T-helper 9 cell (primary cell): ENCODE measurements at regions not wholly inside any gene's neighbourhood (a gene's known extent, or its start where the extent isn't known, plus 50 kb on each side); places are given as distances from the start of the nearest gene placed in this dataset.

Source experiments
- DNase-seq: peaks from one replicate; pipeline ENCODE4 v3.0.0-alpha.2; 2020

GRCh38 chr15:39465843-39466749 is 114.8 kb upstream of the THBS1 start:
- DNase-seq = no peak

GRCh38 chr15:39466750-39467105 is 114.2 kb upstream of the THBS1 start:
- DNase-seq = no peak

GRCh38 chr15:39468331-39468730 is 112.5 kb upstream of the THBS1 start:
- no peak for DNase-seq

DNA sequence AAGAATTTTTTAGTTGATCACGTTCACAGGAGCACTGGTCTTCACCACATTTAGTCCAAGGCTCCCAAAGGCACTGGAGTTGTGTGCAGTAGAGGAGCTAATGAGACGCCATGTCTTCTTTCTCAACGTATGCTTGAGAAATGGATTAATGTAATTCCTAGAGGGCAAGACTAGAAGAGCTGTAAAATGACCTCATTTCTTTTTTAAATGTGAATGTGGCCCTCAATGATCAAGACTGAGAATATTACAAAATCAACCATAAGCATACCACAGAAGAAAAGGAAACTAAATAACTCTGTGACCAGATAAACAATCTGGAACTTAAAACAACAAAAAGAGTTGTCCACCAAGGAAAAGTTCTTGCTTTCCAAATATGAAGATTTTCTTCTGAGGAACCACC is 112.1 kb upstream of the THBS1 start:
- DNase-seq = no peak

- no peak for DNase-seq
These were observed 108.9 kb upstream of the THBS1 start for GRCh38 chr15:39471785-39472574.

DNA sequence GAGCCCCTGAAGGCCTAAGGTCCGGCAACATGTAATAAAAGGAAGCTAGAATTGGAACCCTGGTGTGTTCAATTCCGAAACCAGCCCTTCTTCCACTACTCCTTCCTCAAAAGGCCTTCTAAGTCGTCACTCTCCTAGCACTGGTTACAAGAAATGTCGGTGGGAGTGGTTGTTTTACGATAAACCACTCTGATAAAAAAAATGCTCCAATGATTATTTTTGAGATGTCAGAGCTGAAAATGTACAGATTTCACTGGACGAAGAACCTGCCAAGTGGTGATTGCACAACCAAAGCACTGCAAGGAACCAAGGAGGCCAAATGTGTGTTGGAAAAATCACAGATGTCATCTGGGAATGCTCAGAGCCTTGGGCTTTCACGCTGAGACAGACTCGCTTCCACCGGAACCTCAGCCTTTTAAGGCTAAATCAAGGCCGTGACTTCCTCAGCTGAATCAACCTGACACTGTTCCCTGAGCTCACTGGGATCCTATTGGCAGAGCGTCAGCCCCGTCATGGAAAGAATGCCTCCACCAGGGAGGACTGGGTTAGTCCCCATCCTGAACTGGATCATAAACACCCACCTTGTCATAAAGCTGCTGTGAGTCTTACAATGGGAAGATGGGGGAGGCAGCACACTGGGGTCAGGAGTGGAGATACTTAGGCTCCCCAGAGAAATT is 108.1 kb upstream of the THBS1 start:
- DNase-seq = no peak

GRCh38 chr15:39473298-39473947 is 107.5 kb upstream of the THBS1 start:
- no peak for DNase-seq

DNA sequence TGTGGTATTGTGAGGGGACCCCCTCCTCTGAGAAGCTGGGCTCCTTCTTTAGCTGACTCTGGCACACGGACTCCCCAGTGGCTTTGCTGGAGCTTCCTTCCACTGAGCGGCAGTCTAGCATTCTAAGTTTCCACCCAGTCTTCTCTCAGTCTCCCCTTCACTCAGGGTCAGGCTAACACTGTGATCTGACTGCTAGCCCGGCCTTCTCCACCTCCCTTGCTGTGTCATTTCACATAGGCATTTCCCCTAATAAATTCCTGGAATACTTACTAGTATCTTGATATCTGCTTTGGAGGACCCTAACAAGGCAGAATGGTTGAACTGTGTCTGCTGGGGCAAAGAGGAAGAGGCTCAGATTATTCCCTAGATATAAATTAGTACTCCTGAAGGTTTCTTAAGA is 106.2 kb upstream of the THBS1 start:
- DNase-seq = no peak

- DNase-seq = no peak
These were observed 101.9 kb upstream of the THBS1 start for GRCh38 chr15:39478996-39479395.

DNA sequence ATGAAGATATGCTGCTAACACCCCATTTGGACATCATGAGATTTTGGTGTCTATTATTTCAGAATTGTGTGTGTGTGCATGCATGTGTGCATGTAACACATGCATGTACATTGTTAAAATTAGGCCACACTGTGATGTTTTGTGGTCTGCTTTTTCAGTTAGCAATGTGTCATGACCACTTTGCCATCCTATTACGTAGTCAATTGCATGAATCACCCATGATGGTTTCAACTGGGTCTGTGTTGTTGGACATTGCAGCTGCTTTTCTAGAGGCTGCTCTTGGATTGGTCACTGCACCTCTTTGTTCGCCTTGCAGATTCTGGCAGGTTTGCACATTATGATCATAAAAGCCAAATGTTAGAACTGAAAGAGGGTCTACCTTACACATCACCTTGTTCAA is 101.0 kb upstream of the THBS1 start:
- no peak for DNase-seq

DNA sequence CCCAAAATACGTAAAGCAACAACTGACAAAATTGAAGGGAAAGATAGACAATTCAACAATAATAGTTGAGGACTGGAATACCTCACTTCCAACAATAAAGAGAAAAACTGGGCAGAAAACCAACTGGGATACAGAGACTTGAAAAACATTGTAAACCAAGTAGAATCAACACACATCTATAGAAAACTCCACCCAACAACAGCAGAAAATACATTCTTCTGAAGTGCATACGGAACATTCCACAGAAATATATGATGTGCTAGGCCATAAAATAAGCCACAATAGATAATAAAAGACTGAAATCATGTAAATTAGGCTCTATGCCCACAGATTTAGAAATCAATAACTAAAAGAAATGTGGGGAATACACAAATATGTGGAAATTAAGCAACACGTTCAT is 98.4 kb upstream of the THBS1 start:
- DNase-seq = no peak

- DNase-seq = no peak
These were observed 94.0 kb upstream of the THBS1 start for GRCh38 chr15:39486621-39487457.

- no peak for DNase-seq
These were observed 93.5 kb upstream of the THBS1 start for GRCh38 chr15:39487458-39487735.

GRCh38 chr15:39488516-39488915 is 92.4 kb upstream of the THBS1 start:
- DNase-seq = no peak

DNA sequence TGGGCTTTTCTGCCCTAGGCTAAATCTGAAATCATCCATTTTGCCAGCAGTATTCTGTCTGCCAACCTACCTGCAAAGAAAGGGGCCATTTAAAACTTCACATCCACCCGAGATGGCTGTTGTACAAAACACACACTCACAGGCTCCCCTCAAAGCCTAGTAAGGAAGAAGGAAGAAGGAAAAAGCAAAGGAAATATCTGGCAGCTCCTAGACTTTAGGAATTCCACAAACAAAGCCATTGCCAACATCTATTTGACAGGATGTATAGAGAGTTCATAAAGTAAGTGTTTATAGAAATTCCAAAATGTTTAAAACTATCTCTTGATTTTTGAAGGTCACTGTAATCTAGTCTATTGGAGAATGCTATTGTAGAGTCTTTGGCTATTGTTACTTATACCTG is 91.9 kb upstream of the THBS1 start:
- DNase-seq = no peak

GRCh38 chr15:39491115-39491885 is 89.6 kb upstream of the THBS1 start:
- DNase-seq = no peak

DNA sequence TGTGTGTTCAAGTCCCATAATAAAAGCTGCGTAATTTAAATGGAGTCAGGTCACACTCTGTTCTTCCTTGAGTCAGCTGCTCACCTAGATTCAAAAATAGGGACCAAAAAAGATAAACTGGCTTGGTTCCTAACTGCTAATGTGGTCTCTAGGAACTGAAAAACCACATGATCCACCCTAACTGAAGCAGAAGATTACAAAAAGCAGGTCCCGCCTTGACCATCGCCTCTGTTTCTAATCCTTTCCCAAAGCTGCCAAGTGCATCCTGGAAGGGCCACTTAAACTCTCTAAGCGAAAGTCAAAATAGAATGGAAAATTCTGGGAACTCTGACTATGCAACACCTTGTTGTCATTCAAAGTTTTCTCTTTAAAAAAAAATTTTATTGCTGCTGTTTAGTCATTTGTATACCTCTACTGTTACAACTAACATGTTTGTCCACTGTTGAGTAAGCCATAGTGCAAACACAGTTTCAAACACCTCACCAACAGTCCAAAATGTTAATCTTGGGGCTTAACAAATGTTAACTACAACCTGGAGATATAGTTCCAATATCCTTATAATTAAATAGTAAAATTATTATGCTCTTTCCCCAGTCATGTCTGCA is 88.9 kb upstream of the THBS1 start:
- DNase-seq = no peak

DNA sequence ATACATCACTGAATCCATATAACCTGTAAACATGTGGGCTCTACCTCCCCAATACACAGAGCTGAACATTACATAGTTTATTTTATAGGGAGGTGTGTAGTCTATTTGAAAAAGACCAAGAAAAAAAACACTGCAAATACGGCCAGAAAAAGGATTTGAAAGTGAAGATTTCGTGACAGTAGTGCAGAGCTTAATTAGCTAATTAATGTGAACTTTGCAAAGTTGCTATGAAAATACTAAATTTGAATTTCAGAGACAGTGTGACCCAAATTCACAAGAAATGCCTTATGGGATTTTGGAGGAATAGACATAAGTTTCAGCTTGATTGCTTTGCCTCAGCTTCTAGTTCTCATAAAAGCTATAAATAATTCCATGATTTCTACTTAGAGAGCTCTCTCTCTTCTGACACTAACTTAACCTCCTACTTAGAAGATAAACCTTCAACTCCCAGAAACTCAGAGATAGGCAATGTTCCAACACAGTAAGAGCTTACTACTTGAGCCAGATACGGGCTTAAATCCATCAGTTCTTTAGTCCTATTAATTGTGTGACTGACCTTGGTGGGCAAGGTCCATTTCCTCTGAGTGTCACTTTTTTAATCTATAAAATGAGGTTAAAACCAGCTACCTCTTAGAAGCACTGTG is 87.3 kb upstream of the THBS1 start:
- DNase-seq = no peak

DNA sequence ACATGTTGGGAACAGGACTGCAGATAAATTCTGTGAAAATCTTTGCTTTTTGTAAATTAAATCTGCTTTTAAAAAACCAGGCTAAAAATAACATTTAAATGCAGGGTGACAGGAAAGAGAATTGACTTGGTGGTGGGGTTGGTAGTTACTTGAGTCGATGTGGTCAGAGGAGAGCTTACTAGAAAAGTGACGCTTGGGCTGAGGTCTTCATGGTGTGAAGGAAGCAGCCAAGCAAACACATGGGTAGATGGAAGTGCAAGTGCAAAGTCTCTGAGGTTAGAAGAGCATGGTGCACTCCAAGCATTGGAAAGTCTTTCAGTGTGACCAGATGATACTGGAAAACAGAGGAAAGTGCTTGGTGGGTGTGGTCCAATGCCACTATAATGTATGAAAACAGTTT is 86.4 kb upstream of the THBS1 start:
- no peak for DNase-seq
